22Rv1 (cell line): ENCODE measurements at regions not wholly inside any gene's neighbourhood (a gene's known extent, or its start where the extent isn't known, plus 50 kb on each side); places are given as distances from the start of the nearest gene placed in this dataset.

ENCODE experiments used
- CTCF ChIP-seq: fragments of 450-650 bp; IDR thresholded peaks from 2 replicates; pipeline ENCODE4 v1.5.1; 2017; ENCODE audit warnings: mild to moderate bottlenecking
- ZFX ChIP-seq: fragments of 450-650 bp; IDR thresholded peaks from 2 replicates; pipeline ENCODE4 v1.6.1; 2017; ENCODE audit warnings: antibody characterized with exemption, borderline replicate concordance

- no peak for TF ChIP-seq CTCF
- TF ChIP-seq ZFX: no peak
These were observed 147.0 kb downstream of the CDH26 start for GRCh38 chr20:60104993-60105803.
